NK-92 treated with Interleukin-12 subunit alpha and Interleukin-12 subunit beta, amount 100 ng/mL, for 24 hours (cell line): ENCODE measurements at regions not wholly inside any gene's neighbourhood (a gene's known extent, or its start where the extent isn't known, plus 50 kb on each side); places are given as distances from the start of the nearest gene placed in this dataset.

Source experiments
- DNase-seq: peaks from one replicate; lab custom pipeline; 2025; lab: John Stamatoyannopoulos, UW

DNA sequence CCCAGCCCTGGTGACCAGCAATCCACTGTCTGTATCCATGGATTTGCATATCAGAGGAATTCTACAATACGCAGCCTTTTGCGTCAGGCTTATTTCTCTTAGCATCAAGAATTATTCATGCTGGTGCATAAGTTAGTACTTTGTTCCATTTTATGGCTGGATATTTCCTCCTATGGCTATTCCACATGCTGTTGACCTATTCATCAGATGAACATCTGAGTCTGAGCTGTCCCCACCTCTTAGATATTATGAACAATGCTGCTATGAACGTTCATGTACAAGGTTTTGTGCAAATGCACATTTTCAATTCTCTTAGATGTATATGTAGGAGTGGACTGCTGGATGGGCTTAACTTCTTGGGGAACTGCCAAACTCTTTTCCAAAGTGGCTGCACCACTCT is 79.0 kb upstream of the CST7 start:
- no peak for DNase-seq

DNA sequence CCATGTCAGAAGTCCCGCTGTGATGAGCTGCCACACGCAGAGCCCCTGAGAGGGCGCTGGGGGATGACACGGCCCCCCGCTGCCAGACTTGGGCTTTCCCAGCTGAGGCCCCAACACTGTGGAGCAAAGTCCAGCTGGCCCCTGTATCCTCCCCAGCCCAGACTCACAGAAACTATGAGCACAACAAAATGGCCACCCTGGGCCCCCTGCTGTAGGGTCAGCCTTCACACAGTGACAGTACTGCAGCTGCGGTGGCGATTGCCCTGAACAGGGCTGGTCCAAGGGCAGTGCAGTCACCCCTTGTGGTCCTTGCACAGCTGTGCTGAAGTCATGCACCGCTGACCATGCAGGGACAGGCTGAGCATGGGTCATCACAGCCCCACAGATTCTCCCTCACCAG is 78.2 kb upstream of the CST7 start:
- DNase-seq = no peak

DNA sequence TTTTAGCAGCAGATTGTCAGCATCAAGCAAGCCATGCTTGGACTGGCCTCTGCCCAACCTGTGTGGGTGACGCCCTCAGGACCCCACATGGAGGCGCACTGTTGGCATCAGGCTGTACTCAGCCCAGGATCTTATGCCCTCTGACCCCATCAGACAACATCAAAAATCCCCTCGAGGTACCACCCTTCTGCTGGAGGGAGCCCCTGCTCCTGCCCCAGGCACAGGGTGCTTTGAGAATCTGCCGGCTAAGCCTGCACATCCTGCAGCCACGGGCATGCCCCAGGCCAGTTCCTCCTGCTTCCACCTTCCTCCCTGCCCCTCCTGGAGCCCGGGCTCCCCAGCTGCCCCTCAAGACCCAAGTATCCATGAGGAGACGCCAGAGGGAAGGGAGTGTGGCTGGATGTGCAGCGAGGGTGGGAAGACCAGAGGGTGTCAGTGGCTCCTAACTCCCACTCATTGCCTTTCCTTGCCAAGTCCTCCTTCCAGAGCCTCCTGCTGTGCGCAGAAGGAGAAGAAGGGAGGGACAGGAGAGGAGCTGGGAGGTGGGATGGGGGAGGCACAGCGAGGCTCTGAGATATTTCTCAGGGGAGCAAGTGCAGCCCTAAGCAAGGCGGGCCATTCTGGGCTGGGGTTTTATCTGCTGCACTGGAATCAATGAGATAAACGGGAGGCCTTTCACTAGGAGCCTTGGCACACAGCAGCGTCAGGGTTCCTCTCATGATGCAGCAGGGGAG is 77.4 kb upstream of the CST7 start:
- DNase-seq = no peak

DNA sequence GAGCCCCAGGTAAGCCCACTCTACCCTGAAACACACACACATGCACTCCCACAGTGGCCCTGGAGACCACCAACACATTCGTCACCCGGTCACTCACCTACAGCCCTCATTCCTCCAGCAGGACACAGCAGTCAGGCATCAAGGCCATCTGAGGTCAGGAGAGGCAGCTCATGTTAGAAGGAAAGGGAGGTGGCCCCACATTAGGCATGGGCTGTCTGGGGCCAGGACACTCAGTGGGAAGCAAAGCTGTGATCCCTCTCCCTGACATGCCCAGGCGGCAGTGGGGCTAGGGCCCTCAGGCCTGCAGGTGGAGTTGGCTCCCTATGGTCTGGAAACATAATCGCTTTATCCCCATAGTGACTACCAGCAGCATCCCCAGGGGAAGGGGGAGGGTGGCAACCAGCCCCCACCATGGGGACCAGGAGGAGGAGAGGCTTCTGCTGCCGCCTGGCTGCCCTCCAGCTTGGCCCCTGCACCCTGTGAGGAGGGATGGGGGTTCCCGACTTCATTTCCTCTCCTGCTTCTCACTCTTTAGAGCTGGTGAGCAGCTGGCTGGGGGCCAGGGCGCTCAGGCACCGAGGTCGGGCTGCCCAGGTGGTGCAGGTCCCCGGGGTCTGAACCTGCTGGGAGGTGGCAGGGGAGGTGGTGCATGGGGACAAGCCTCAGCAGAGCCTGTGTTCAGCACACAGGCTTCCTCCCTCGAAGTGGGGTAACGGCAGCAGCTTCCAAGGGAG is 76.6 kb upstream of the CST7 start:
- DNase-seq = no peak

DNA sequence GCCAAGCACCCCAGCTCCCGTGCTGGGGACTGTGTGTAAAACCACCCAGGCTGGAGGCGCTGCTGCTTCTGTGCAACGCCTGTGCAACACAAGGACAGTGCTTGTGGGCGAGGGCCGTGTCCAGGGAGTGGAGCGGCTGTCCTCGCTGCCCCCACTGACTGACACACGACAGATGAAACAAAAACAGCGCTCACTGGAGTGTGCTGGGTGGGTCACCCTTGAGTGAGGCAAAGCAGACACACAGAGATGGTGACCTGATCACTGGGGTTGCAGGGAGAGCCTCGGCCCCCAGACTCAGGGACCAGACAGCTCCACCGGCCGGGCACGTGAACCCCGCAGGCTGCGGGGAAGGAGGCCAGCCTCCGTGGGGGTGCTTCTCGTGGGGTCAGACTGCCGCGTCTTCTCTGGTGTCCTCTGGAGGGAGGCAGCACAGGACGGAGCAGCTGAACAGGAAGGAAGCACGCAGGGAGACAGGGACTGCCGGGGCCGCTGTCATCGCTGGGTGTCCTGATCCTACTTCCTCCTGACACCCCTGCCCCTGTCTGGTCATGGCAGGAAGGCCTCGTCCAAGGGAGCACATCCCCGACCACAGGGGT is 75.9 kb upstream of the CST7 start:
- no peak for DNase-seq

- no peak for DNase-seq
Observed at GRCh38 chr20:24875078-24875477, 74.0 kb upstream of the CST7 start.

- no peak for DNase-seq
Observed at GRCh38 chr20:24877652-24878051, 71.4 kb upstream of the CST7 start.

DNA sequence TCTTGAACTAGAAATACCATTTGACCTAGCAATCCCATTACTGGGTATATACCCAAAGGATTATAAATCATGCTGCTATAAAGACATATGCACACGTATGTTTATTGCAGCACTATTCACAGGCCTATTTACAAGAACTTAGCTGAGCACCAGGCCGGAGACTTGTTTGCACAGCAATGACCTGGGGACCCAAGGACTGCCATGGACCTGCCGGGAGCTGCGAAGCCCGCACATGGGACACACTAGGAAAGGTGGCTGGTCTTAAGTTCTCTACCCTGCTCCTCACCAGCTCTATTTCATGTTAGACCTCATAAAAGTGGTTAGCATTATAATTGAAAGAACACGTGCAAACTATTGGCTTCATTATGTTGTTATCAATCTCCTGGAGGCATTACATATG is 70.4 kb upstream of the CST7 start:
- DNase-seq = no peak

DNA sequence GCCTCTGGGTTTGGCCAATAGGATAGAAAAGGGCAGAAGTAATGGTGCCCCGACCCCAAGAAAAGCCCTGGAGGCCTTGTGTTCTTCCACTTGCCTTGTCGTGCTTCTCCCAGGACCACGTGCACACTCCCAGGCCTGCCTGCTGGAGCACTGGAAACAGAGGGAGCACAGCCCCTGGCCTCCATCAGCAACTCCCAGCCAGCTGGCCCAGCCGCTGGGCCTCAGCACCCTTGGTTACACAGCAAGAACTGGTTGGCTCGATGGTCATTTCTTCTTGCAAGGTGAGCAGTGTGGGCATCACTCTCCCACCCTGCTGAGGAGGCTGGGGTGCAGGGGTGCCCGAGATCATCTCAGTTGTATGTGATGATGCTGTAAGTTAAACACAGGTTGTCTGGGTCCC is 69.2 kb upstream of the CST7 start:
- DNase-seq = no peak

GRCh38 chr20:24880356-24880755 is 68.7 kb upstream of the CST7 start:
- no peak for DNase-seq

DNA sequence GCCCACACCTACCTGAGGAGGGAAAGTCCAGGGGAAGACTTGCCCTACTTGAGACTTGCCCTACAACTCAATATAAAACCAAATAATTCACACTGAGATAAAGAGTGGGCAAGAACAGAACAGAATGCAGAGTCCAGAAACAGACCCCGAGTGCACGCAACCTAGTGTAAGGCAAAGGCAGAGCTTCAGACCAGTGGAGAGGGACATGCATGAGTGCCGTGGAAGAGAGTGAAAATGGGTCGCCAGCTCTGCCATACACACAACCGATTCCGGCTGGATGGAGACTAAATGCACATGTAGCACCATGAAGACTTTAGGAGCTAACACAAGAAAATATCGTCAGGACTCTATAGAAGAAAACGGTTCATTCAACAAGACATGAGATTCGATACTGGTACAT is 58.8 kb upstream of the CST7 start:
- DNase-seq = no peak

DNA sequence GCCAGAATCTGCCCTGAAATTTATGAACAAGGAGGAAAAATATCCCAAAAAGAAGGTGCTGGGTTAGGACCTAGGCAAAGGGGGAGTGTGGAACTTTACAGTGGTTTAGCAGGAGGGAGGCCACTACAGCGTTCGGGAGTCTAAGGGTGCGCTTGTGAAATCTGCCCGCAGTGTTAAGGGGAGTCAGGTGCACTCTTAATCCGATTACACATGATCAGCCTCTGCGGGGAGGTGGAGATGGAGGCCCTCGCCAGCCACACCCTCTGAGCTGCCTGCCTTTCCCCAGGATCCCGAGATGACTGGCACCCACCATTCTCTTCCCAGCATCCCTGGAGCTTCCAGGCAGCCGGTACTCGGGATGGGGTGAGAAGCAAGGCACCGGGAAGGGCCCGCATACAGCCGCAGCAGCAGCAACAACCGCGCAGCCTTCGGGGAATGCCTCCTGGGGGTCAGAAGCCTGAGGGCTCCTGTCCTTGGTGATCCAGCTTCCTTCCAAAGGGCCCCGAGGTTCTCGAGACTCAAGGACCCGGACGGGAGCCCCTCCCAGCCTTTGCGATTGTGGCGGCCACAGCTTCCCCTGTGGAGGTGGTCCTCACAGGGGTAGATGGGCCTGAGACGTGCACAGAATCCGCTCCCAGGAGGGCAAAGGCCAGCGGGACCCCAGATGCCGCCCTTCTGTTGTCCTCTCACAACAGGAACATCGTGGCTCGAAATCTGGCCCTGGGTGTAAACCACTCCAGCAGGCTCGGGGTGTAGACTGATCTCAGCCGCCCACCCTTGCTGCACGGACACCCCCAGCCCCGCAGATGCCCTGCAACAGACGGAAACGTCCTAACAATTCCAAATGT is 57.3 kb upstream of the CST7 start:
- no peak for DNase-seq

DNA sequence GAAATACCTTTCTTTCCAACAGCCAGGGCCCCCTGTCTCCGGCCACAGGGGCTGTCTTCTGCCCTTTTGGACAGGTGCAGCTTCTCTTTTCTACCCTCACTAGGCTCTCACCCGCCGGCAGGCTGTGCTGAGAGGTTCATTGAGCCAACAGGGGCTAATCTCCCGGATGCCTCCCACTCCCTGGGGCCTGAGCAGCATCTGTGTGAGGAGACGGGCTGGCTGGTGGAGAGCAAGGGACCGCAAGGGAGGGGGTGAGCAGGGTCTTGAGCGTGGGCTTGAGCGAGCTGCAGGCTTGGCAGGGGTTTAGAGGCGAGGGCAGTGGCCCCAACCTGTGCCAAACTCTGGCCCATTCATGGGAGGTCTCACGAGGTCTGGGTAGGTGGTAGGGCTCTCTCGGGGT is 56.5 kb upstream of the CST7 start:
- DNase-seq = no peak

DNA sequence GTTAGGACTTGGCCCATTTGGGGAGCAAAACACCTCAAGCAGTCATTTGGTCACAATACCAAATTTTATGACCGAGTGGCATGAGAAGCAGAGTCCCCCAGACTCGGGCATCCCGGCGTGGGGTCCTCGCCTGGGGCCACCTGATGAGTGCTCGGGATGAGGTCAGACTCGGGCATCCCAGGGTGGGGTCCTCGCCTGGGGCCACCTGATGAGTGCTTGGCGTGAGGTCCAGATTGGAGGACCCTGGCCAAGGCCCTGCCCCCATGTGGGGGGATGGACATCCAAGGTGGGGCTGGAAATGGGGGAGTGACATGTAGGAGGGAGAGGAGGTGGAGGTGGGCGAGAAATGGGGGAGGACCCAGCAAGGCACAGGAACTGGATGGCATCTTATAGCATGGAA is 56.1 kb upstream of the CST7 start:
- DNase-seq = no peak

- DNase-seq = no peak
Observed at GRCh38 chr20:24894488-24894887, 54.6 kb upstream of the CST7 start.

GRCh38 chr20:24894967-24895366 is 54.1 kb upstream of the CST7 start:
- no peak for DNase-seq

- DNase-seq = no peak
Observed at GRCh38 chr20:24895431-24895830, 53.6 kb upstream of the CST7 start.

DNA sequence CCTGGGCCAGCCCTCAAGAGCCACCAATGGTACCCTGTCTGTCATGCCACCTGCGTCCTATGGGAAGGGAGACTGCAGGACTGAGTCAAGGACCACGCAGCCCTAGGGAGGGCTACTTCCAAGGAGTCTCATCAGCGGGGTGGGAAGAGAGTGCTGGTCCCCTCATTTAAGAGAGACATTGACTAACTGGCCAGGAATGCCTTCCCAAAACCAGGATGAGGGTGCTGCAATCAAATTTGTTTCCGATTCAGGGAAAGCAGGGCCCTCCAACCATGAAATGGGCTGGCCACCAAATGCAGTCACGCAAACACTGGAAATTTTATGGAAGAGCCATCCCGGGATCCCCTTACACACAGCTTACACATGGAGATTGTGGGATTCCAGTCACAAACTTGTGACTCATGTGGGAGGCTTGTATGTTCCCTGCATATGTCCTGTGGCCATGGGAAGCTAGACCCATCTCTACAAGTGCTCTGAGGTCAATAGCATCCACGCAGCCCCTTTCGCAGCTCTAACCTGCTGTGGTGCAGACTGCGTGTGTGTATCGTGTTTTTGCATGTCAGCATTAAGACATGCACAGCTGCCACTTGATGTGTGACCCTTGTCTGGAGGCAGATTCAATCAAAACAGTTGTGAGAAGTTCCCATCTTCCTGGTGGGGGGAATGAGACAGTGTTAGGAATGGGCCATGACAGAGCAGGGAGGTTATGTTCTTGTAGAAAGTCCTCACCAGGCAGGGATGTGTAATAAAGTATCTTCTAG is 53.0 kb upstream of the CST7 start:
- DNase-seq = no peak

DNA sequence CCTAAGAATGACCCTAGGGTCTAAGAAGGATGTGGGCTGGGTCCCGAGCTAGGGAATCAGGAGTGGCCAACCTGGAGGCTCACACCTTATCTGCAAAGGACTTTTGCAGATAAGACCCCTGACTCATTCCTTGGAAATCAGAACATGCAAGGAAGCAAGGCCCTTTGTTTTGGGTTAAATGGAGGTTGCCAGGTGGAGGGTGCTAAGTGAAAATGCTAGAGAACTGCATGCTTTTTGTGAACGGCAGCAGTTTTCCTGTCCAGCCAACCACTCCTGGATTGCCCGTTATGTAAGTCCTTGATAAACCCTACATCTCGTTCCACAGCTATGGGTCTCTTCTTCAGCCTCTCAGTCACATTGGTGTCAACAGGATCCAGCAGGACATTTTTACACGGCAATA is 52.1 kb upstream of the CST7 start:
- no peak for DNase-seq

DNA sequence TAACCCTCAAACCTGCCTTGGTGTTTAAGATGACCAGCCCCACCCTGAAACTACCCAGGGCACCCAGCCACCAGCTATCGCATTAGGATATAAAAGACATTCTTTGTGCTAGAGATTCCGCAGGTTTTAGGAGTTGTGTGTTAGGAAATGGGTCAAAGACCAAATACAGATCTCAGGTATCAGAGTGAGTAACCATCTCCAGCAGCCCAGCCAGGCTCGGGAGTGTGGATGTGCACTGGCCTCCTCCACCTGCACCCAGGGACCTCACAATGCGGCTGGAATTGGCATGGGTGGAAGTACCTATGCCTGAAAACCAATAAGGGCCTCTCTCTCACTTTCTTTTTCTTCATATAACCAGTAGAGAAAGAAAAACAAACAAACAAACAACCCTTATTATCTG is 51.1 kb upstream of the CST7 start:
- DNase-seq = no peak

DNA sequence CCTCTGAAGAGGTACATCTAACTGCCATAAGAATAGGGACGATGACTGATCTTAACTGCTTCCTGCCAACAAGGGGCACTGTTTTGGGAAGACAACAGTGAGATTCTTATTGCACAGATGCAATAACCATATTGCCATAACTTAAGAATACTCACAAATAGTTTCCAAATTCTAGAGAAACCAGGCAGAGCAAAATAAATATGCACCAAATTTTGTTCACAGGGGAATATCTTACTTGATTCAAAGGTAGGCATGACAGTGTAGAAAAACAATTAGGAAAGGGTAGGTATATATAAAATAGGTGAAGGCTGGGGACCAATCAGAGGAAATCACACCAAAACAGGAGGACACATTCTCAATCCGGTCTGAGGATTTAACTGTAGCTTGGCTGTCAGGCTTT is 49.9 kb upstream of the CST7 start:
- DNase-seq = no peak
